ENCODE measurements at regions not wholly inside any gene's neighbourhood (a gene's known extent, or its start where the extent isn't known, plus 50 kb on each side); places are given as distances from the start of the nearest gene placed in this dataset.

DNA sequence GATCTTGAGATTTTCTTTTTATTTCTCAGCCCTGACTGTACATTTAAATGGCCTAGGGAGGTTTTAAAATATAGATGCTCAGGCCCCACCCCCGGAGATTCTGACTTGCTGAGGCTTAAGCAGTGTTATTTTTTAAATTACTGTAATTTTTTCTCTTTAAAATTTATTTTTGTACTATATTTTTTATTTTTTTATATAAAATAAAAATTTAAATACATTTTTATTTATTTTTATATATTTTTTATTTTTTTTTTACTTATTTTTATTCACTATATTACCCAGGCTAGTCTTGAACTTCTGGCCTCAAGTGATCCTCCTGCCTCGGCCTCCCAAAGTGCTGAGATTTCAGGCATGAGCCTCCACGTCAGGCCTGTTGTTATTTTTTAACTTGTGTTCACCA is 83.3 kb downstream of the KATNIP start:
- Mint-ChIP-seq H3K4me1 (peaks cover 6% of the 10 kb centered on the region), H3K27me3 (ENCODE audit: insufficient read depth) (no peaks in the 10 kb centered on the region), H3K4me3 (no peak overlapping the region), H3K27ac (no peak overlapping the region), H3K36me3 (ENCODE audit: low read depth) (peaks cover 25% of the 10 kb centered on the region), H3K9me3 (no peaks in the 10 kb centered on the region)
- Histone ChIP-seq H3K27ac (ENCODE audit: low read depth, low read length) (no peak overlapping the region), H3K36me3 (ENCODE audit: control insufficient read depth, insufficient read depth, low read length) (peaks cover 29% of the 10 kb centered on the region), H3K4me3 (ENCODE audit: low read length) (no peak overlapping the region), H3K4me1 (ENCODE audit: control insufficient read depth, insufficient read depth, low read length) (peaks cover 3% of the 10 kb centered on the region), H3K9me3 (ENCODE audit: control insufficient read depth, low read length) (no peaks in the 10 kb centered on the region), H3K9ac (ENCODE audit: extremely low read depth, low read length, poor library complexity, severe bottlenecking) (no peak overlapping the region), H3K27me3 (ENCODE audit: control insufficient read depth, insufficient read depth, low read length, poor library complexity, severe bottlenecking) (no peaks in the 10 kb centered on the region)
- 93% methylated on average over 2 of the region's 3 CpGs; no CpG with 5 or more reads in 1 of the 2 experiments for WGBS, 2 experiments (ENCODE audit: insufficient coverage in 1 of 2, insufficient read length in 1 of 2)
- no peak for DNase-seq
- no peak for TF ChIP-seq CTCF (conservative IDR thresholded peaks at IDR 0.05)

GRCh38 chr16:27633721-27634120 is 83.8 kb downstream of the KATNIP start:
- Mint-ChIP-seq H3K27ac (no peak overlapping the region), H3K4me1 (peaks cover 2% of the 10 kb centered on the region), H3K4me3 (no peak overlapping the region), H3K27me3 (ENCODE audit: insufficient read depth) (no peaks in the 10 kb centered on the region), H3K36me3 (ENCODE audit: low read depth) (peaks cover 21% of the 10 kb centered on the region), H3K9me3 (no peaks in the 10 kb centered on the region)
- Histone ChIP-seq H3K36me3 (ENCODE audit: control insufficient read depth, insufficient read depth, low read length) (peaks cover 29% of the 10 kb centered on the region), H3K9me3 (ENCODE audit: control insufficient read depth, low read length) (no peaks in the 10 kb centered on the region), H3K27me3 (ENCODE audit: control insufficient read depth, insufficient read depth, low read length, poor library complexity, severe bottlenecking) (no peaks in the 10 kb centered on the region), H3K4me1 (ENCODE audit: control insufficient read depth, insufficient read depth, low read length) (no peaks in the 10 kb centered on the region), H3K27ac (ENCODE audit: low read depth, low read length) (no peak overlapping the region), H3K9ac (ENCODE audit: extremely low read depth, low read length, poor library complexity, severe bottlenecking) (no peak overlapping the region), H3K4me3 (ENCODE audit: low read length) (no peak overlapping the region)
- no peak for TF ChIP-seq CTCF (conservative IDR thresholded peaks at IDR 0.05)
- peak; percentile 62 for DNase-seq

DNA sequence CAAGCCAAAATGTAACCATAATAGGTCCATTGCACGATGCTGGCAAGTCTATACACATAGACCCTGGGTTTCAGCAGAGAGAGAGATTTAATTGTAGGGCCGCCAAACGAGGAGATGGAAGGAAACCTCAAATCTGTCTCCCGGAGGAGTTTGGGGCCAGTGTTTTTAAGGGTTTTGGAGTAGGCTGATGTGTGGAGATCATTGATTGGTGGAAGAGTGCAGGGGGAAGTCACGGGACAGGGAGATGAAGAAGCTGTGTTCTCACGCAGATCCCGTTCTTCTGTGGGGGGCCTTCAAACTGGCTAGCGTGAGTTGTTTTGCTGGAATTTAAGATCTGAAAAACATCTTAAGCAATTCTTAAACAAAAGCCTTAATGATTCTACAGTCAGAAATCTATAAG is 84.8 kb downstream of the KATNIP start:
- H3K9ac ChIP-seq (ENCODE audit: extremely low read depth, low read length, poor library complexity, severe bottlenecking): no peak overlapping the region
- H3K4me1 ChIP-seq (ENCODE audit: control insufficient read depth, insufficient read depth, low read length): no peaks in the 10 kb centered on the region
- H3K9me3 ChIP-seq (ENCODE audit: control insufficient read depth, low read length): no peaks in the 10 kb centered on the region
- no peak overlapping the region for H3K4me3 ChIP-seq (ENCODE audit: low read length)
- H3K27ac ChIP-seq (ENCODE audit: low read depth, low read length): no peak overlapping the region
- no peak overlapping the region for H3K4me3 Mint-ChIP-seq
- no peaks in the 10 kb centered on the region for H3K27me3 ChIP-seq (ENCODE audit: control insufficient read depth, insufficient read depth, low read length, poor library complexity, severe bottlenecking)
- H3K36me3 Mint-ChIP-seq (ENCODE audit: low read depth): peaks cover 15% of the 10 kb centered on the region
- WGBS, 2 experiments (ENCODE audit: insufficient coverage in 1 of 2, insufficient read length in 1 of 2): 93% methylated on average over 2 to 8 of the region's 8 CpGs
- H3K4me1 Mint-ChIP-seq: peaks cover 2% of the 10 kb centered on the region
- TF ChIP-seq CTCF (conservative IDR thresholded peaks at IDR 0.05): no peak
- H3K27me3 Mint-ChIP-seq (ENCODE audit: insufficient read depth): no peaks in the 10 kb centered on the region
- no peak overlapping the region for H3K27ac Mint-ChIP-seq
- DNase-seq: no peak
- no peaks in the 10 kb centered on the region for H3K9me3 Mint-ChIP-seq
- peaks cover 24% of the 10 kb centered on the region for H3K36me3 ChIP-seq (ENCODE audit: control insufficient read depth, insufficient read depth, low read length)
